NCI-H2029 (cell line): ENCODE measurements at regions not wholly inside any gene's neighbourhood (a gene's known extent, or its start where the extent isn't known, plus 50 kb on each side); places are given as distances from the start of the nearest gene placed in this dataset.
"Not testable (repeated sequence)": the region's sequence is repeated elsewhere in the genome, so short reads cannot be mapped to it uniquely, and the experiment has no call there.

Source experiments
- DNase-seq: peaks from one replicate; lab custom pipeline; 2025; lab: John Stamatoyannopoulos, UW

- no peak for DNase-seq
These were observed 552.8 kb downstream of the SLITRK5 start for GRCh38 chr13:88223958-88224357.

- no peak for DNase-seq
These were observed 564.3 kb downstream of the SLITRK5 start for GRCh38 chr13:88235441-88235840.

- no peak for DNase-seq
These were observed 575.1 kb downstream of the SLITRK5 start for GRCh38 chr13:88246239-88246638.

- DNase-seq = no peak
These were observed 577.2 kb downstream of the SLITRK5 start for GRCh38 chr13:88248393-88248792.

- no peak for DNase-seq
These were observed 586.5 kb downstream of the SLITRK5 start for GRCh38 chr13:88257706-88258105.

GRCh38 chr13:88263808-88264207 is 592.6 kb downstream of the SLITRK5 start:
- no peak for DNase-seq

- no peak for DNase-seq
These were observed 610.7 kb downstream of the SLITRK5 start for GRCh38 chr13:88281841-88282240.

GRCh38 chr13:88285329-88285728 is 614.2 kb downstream of the SLITRK5 start:
- no peak for DNase-seq

- no peak for DNase-seq
These were observed 617.2 kb downstream of the SLITRK5 start for GRCh38 chr13:88288326-88288725.

GRCh38 chr13:88291731-88292130 is 620.6 kb downstream of the SLITRK5 start:
- not testable (repeated sequence) for DNase-seq

GRCh38 chr13:88294368-88294767 is 623.2 kb downstream of the SLITRK5 start:
- DNase-seq = no peak

GRCh38 chr13:88303157-88303556 is 632.0 kb downstream of the SLITRK5 start:
- no peak for DNase-seq

- DNase-seq = no peak
These were observed 632.4 kb downstream of the SLITRK5 start for GRCh38 chr13:88303605-88304004.

GRCh38 chr13:88314496-88314895 is 643.3 kb downstream of the SLITRK5 start:
- DNase-seq = no peak

GRCh38 chr13:88329066-88329465 is 657.9 kb downstream of the SLITRK5 start:
- DNase-seq = no peak

GRCh38 chr13:88339271-88339741 is 668.1 kb downstream of the SLITRK5 start:
- no peak for DNase-seq

GRCh38 chr13:88345171-88345847 is 674.1 kb downstream of the SLITRK5 start:
- DNase-seq = no peak

- no peak for DNase-seq
These were observed 689.6 kb downstream of the SLITRK5 start for GRCh38 chr13:88360761-88361160.

GRCh38 chr13:88369866-88370265 is 698.7 kb downstream of the SLITRK5 start:
- DNase-seq = no peak

GRCh38 chr13:88376760-88377388 is 705.7 kb downstream of the SLITRK5 start:
- DNase-seq = no peak

GRCh38 chr13:88377852-88378251 is 706.7 kb downstream of the SLITRK5 start:
- no peak for DNase-seq

- DNase-seq = no peak
These were observed 713.4 kb downstream of the SLITRK5 start for GRCh38 chr13:88384542-88384941.

- DNase-seq = no peak
These were observed 724.6 kb downstream of the SLITRK5 start for GRCh38 chr13:88395804-88396203.

- no peak for DNase-seq
These were observed 740.5 kb downstream of the SLITRK5 start for GRCh38 chr13:88411696-88412095.
